Erythroblast (primary cell): ENCODE measurements at regions not wholly inside any gene's neighbourhood (a gene's known extent, or its start where the extent isn't known, plus 50 kb on each side); places are given as distances from the start of the nearest gene placed in this dataset.

Experiments used
- GATA1 ChIP-seq: IDR thresholded peaks from 2 replicates; pipeline ENCODE4 v1.6.1; 2011; ENCODE audit warnings: low read depth, mild to moderate bottlenecking, control low read depth, low read length, moderate library complexity
- POLR2A ChIP-seq: IDR thresholded peaks from 2 replicates; pipeline ENCODE4 v1.6.1; 2011; ENCODE audit warnings: mild to moderate bottlenecking, low read length

DNA sequence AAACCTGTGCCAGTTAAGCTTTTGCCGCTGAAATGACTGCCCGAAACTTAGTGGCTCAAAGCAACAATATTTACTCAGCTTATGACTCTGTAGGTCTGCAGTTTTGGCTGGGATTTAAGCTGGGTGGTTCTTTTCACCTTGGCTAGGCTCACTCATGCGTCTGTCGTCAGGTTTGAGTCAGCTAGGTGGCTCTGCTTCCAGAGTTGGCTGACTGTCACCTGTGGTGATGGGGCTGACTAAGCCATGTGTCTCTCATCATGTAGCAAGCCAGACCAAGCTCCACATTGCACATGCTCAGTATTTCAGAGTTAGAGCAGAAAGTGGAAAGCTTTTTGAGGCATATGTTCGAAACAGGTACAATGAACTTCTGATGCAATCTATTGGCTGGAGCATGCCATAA, 354.8 kb downstream of the MEIS1 start:
- TF ChIP-seq POLR2A (no peak), GATA1 (no peak)
